ENCODE measurements at regions not wholly inside any gene's neighbourhood (a gene's known extent, or its start where the extent isn't known, plus 50 kb on each side); places are given as distances from the start of the nearest gene placed in this dataset.

GRCh38 chr10:133000648-133001047 lies 58.3 kb upstream of the CFAP46 start:
- no peak for TF ChIP-seq CTCF (IDR thresholded peaks at IDR 0.05)
- no peak for TF ChIP-seq POLR2A (IDR thresholded peaks at IDR 0.05)
